SW 1271 (cell line): ENCODE measurements at regions not wholly inside any gene's neighbourhood (a gene's known extent, or its start where the extent isn't known, plus 50 kb on each side); places are given as distances from the start of the nearest gene placed in this dataset.
"Not testable (repeated sequence)": the region's sequence is repeated elsewhere in the genome, so short reads cannot be mapped to it uniquely, and the experiment has no call there.

Experiments
- DNase-seq, 2 experiments: peaks; one replicate each; lab custom pipeline; 2025; lab: John Stamatoyannopoulos, UW

DNA sequence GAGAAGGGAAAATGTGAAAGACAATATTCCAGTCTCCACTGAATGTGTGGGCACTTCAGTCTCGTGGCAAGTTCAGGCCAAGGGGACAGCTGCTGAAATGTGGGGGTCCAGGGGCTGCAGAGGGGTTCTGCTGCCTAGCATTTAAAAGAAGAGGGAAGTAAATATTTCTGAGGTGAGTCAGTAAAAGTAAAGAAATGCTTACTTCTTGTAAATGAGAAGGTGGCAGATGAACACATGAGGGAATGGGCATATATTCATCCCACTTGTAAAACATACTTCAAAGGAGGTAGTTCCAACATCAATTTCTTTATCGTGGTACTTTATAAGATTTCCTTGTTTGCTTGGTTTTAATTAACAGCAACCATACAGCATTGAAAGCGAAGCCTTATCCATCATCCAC, 63.1 kb upstream of the HIVEP3 start:
- no peak for DNase-seq

DNA sequence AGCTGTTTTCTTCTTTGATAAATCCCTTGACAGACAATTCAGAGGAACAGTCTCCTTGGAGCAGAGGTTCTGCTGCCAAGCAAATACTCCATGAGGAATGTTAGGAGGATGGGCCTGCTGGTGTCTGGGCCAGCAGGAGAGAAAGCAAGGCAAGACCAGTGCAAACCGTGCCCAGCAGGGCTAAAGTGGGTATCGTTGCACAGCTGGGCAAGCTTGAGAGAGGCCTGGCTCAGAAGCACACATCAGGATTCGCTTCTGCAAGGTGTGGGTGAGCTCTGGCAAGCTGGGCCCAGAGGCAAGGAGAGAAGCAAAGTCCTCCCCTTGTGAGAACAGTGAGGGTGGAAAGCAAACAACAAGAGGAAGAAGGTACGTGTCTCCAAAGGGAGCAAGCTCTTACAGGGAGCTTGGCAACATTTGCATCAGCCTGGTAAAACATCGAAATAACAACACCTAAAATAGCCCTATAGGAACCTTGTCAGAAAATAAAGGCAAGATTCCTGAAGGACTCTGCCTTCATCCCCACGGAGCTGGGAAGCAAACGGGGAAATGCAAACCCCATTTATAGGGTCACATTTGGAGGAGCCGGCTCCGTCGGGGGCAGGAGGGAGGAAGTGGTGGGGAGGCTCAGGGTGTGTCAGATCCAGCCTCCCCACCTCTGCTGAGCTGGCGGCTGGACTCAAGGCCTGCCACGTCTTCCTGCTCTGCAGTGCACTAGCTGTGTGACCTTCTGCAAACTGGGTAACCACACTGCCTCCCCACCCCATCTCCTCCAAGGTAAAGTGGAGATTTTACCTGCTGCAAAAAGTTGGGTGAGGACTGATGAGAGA, 62.3 kb upstream of the HIVEP3 start:
- no peak for DNase-seq

GRCh38 chr1:41978986-41979385, 60.3 kb upstream of the HIVEP3 start:
- no peak for DNase-seq

DNA sequence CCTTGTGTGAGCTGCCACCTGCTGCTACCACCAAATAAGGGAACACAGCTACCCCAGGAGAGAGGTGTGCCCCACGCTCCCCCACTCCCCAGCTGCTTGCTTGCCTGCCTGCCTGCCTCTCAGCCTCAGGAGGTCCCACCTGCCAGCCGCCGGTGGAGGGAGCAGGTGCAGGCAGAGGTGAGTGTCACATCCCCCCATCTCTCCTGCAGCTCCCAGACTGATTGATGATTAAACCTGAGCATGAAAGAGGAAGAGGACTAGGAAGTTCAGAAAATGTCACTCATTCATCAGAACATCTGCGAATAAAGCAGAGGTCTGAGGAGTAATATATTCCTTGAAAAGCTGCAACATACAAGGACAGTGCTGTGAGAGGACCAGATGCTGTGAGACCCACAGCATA, 58.6 kb upstream of the HIVEP3 start:
- no peak for DNase-seq

GRCh38 chr1:41976671-41977070, 57.9 kb upstream of the HIVEP3 start:
- DNase-seq, result no peak

DNA sequence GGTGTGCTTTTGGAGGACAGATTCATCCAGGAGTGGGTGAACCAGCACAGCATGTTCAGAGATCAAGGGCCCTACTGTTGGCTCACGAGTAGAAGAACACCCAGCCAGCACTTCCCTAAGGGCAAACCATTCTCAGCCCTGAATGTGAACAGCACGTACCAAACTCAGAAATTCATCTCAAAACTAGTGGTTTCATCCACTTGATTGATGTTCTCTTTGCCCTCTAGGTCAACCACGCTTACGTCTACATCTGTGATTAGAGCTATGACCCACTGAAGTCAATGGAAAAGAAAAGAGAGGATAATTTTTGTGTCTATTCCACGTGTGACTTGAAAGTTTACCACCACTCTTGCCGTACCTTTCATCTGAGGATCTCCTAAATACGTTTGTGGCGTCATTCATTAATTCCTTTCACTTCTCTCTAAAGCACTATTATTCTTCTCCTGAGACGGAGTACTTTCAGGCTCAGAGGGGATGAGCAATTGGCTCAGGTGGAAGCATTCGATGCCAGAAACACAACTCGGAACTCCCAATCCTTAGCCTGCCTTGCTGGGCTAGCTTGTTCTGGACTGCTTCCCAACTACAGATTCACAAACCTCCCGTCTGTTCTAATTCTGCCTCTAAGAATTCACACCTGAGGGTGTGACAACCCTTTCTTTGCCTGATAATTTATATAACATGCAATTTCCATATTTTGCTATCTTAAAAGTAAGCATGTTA, 57.3 kb upstream of the HIVEP3 start:
- DNase-seq, result no peak

DNA sequence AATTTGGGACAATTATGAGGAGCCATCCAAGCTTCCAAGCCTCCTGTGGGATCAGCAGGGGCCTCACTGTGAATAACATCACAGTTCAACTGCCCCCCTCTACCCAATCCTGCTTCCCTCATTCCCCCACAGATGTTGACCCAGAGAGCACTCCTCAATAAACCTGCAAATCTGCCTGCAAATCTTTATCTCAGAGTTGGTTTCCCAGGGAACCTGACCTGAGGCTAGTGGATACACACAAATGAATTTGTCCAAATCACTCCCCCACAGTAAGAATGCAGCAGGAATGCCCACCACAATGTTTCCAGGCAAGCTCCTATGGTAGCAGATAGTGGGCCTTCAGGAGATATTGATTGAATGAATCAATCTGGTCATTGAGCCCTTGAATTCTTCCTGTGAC, 56.4 kb upstream of the HIVEP3 start:
- DNase-seq, result no peak

- not testable (repeated sequence) for DNase-seq
These were observed 49.8 kb upstream of the HIVEP3 start for GRCh38 chr1:41968557-41968956.
